ENCODE measurements at regions not wholly inside any gene's neighbourhood (a gene's known extent, or its start where the extent isn't known, plus 50 kb on each side); places are given as distances from the start of the nearest gene placed in this dataset.

DNA sequence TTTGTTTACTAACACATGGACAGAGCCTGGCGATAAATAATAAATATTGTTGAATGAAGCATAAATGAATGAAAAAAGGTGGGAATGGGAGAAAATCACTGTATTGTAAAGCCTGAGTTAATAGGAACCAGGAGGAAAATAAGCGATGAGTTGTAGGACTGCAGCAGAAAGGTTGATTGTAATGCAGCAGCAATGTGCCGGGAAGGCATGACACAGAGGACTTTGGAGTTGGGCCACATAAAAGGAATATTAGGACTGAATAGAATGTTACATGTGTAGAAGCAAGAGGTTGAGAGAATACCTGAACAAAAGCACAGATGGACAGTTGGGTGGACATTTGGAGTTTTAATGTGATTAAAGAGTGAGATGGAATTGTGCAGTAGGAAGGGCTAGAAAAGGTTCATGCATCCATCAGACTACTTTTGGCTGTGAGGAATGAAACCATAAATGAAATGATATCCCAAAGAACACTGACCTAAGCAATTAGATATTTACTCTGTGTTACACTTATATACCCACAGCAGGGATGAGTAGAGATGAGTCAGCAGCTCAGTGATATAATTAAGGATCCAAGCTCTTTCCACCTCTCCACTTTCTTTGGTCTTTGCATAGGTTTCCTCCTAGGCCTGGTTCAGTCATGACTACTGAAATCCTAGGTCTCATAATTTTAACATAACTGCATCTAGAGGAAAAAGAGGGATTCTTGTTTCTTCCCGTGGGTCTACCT is 55.4 kb downstream of the CCER1 start:
- no peak for DNase-seq (ENCODE audit: low read depth in 3 of 3, low spot score in 2 of 3)

- DNase-seq (ENCODE audit: low read depth in 3 of 3, low spot score in 2 of 3) = no peak
Measured at GRCh38 chr12:90897986-90898385, 57.0 kb downstream of the CCER1 start.

GRCh38 chr12:90897316-90897715 is 57.7 kb downstream of the CCER1 start:
- no peak for DNase-seq (ENCODE audit: low read depth in 3 of 3, low spot score in 2 of 3)

GRCh38 chr12:90896821-90897220 is 58.2 kb downstream of the CCER1 start:
- DNase-seq (ENCODE audit: low read depth in 3 of 3, low spot score in 2 of 3) = no peak

GRCh38 chr12:90896164-90896563 is 58.8 kb downstream of the CCER1 start:
- no peak for DNase-seq (ENCODE audit: low read depth in 3 of 3, low spot score in 2 of 3)

DNA sequence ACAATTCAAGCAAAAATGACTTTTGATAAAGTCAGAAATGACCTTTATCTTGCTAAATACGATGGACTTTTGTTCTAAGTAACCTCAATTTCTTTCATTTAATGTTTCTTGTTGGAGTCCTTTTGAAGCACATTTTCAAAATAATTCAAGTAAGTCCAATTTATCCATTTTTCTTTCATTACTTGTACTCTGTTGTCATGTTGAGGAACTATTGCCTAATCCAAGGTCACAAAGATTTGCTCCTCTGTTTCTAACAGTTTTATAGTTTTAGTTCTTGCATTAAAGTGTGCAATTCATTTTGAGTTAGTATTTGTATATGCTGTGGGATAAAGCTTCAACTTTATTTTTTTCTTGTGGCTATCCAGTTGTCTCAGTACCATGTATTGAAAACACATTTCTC is 66.7 kb downstream of the CCER1 start:
- DNase-seq (ENCODE audit: low read depth in 3 of 3, low spot score in 2 of 3) = no peak

DNA sequence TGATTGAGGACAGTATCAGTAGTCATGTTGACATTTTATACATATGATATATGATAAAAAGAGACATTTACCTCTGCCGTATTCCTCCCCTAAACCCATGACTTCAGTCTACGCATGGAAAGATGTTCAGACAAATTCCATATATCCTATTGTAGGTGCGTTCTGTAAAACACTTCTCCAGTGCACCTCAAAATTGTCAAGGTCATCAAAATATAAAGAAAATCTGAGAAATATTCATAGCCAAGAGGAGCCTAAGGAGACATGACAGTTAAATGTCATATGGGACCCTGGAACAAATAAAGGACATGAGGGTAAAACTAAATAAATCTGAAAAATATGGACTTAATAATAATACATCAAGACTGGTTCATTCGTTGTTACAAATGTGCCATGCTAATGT is 71.5 kb downstream of the CCER1 start:
- no peak for DNase-seq (ENCODE audit: low read depth in 3 of 3, low spot score in 2 of 3)

- DNase-seq (ENCODE audit: low read depth in 3 of 3, low spot score in 2 of 3) = no peak
Measured at GRCh38 chr12:90871726-90872096, 83.3 kb downstream of the CCER1 start.

GRCh38 chr12:90870971-90871725 is 83.8 kb downstream of the CCER1 start:
- no peak for DNase-seq (ENCODE audit: low read depth in 3 of 3, low spot score in 2 of 3)

GRCh38 chr12:90868626-90869025 is 86.3 kb downstream of the CCER1 start:
- no peak for DNase-seq (ENCODE audit: low read depth in 3 of 3, low spot score in 2 of 3)

- DNase-seq (ENCODE audit: low read depth in 3 of 3, low spot score in 2 of 3) = no peak
Measured at GRCh38 chr12:90859591-90859990, 95.4 kb downstream of the CCER1 start.

- peak in 1 of 3 donors; percentile 32 for DNase-seq (ENCODE audit: low read depth in 3 of 3, low spot score in 2 of 3)
Measured at GRCh38 chr12:90858252-90858651, 96.7 kb downstream of the CCER1 start.

GRCh38 chr12:90855534-90855933 is 99.4 kb downstream of the CCER1 start:
- no peak for DNase-seq (ENCODE audit: low read depth in 3 of 3, low spot score in 2 of 3)

GRCh38 chr12:90854136-90854689 is 100.8 kb downstream of the CCER1 start:
- peak in 1 of 3 donors; percentile 17 for DNase-seq (ENCODE audit: low read depth in 3 of 3, low spot score in 2 of 3)

DNA sequence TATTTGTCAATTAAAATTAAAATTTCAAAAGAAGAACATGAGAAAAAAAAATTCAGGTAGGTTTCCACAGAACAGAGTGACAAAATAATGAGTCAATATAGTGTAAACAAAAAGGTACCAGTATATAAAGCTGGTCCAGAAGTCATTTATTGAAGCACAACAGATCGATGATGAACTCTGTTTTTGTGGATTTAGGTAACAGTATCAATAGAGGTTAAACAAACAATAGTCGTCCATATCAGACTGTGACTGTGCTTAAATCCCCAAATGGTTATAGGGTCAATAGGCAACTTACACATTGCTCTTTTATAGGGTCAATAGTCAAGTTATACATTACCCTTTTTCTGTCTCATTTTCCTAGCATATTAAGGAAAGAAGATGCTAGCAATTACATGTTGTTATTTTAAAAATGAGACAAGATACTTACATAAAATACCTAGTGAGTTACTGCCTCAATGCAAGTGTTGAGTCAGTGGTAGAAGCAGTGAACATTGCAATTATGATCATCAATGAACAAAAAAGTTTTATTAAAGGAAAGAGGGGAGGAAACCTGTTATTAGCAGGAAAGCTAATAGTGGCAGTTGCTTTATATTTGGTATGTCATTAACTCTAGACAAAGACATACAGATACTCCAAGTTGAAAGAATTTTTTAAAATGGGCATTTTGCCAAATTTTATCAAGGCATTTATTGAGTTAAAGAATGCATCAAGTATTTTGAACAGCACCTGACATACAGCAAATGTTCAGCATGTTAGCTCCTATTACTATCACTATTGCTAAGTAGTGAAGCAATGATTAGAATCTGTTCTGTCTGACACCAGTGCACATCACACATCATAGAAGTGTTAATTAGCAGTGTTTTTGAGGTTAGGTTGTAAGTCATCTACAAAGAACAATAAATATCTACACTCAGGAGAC is 102.9 kb downstream of the CCER1 start:
- no peak for DNase-seq (ENCODE audit: low read depth in 3 of 3, low spot score in 2 of 3)

- no peak for DNase-seq (ENCODE audit: low read depth in 3 of 3, low spot score in 2 of 3)
Measured at GRCh38 chr12:90842477-90842876, 112.5 kb downstream of the CCER1 start.

GRCh38 chr12:90841336-90841735 is 113.6 kb downstream of the CCER1 start:
- DNase-seq (ENCODE audit: low read depth in 3 of 3, low spot score in 2 of 3) = no peak

GRCh38 chr12:90839346-90839745 is 115.6 kb downstream of the CCER1 start:
- no peak for DNase-seq (ENCODE audit: low read depth in 3 of 3, low spot score in 2 of 3)

DNA sequence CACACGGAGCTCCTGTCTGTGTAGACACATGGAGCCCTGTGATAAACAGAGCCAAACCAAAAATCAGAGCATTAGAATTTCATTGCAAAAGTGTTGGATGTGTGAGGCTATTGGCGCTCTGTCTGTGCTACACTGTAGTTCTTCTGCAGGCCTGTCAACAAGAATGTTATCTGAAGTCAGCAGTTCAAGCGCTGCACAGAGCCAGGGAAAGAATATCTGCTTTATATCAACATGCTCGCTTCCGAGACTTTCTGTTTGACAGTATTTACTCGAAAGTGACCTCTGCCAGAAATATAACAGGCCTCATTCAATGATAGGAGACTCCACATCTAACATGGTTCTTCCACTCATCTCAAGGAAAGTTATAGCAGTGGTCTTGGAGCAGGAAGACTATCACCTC is 118.3 kb downstream of the CCER1 start:
- DNase-seq (ENCODE audit: low read depth in 3 of 3, low spot score in 2 of 3) = no peak

- DNase-seq (ENCODE audit: low read depth in 3 of 3, low spot score in 2 of 3) = no peak
Measured at GRCh38 chr12:90833228-90833627, 121.7 kb downstream of the CCER1 start.

GRCh38 chr12:90832427-90832826 is 122.5 kb downstream of the CCER1 start:
- no peak for DNase-seq (ENCODE audit: low read depth in 3 of 3, low spot score in 2 of 3)

Data from right renal cortex interstitium (tissue), 3 donors.